ENCODE measurements at regions not wholly inside any gene's neighbourhood (a gene's known extent, or its start where the extent isn't known, plus 50 kb on each side); places are given as distances from the start of the nearest gene placed in this dataset.

- no peak overlapping the region for H3K4me3 ChIP-seq
- H3K27me3 ChIP-seq: peaks cover 17% of the 10 kb centered on the region
- no peaks in the 10 kb centered on the region for H3K9me3 ChIP-seq
- TF ChIP-seq CTCF (IDR thresholded peaks at IDR 0.05) (no peak), EP300 (IDR thresholded peaks at IDR 0.05) (no peak), POLR2A (IDR thresholded peaks at IDR 0.05) (no peak), POLR2AphosphoS5 (IDR thresholded peaks at IDR 0.05) (no peak)
- H3K36me3 ChIP-seq: no peaks in the 10 kb centered on the region
- 82 to 83% methylated on average over 2 to 3 of the region's 5 CpGs for WGBS, 2 donors (ENCODE audit: low coverage in 1 of 2)
- ATAC-seq: no peak
- H3K4me1 ChIP-seq: no peaks in the 10 kb centered on the region
- H3K27ac ChIP-seq: no peak overlapping the region
These were observed 215.0 kb downstream of the NXPE2 start for GRCh38 chr11:114893329-114893728.

- H3K27me3 ChIP-seq: peaks cover 5% of the 10 kb centered on the region
- no peak overlapping the region for H3K4me3 ChIP-seq
- TF ChIP-seq CTCF (IDR thresholded peaks at IDR 0.05) (no peak), POLR2AphosphoS5 (IDR thresholded peaks at IDR 0.05) (no peak)
- H3K36me3 ChIP-seq: no peaks in the 10 kb centered on the region
- peaks cover 0 to 25% (median 0%) of the 10 kb centered on the region in 3 donors for H3K9me3 ChIP-seq
- 34 to 73% methylated on average over 3 to 4 of the region's 4 CpGs for WGBS, 2 donors (ENCODE audit: low coverage in 1 of 2)
- ATAC-seq: no peak
- no peaks in the 10 kb centered on the region for H3K4me1 ChIP-seq
- H3K27ac ChIP-seq: no peak overlapping the region
These were observed 218.3 kb downstream of the NXPE2 start for GRCh38 chr11:114896594-114896993.

GRCh38 chr11:114909866-114910265, 231.5 kb downstream of the NXPE2 start:
- Histone ChIP-seq H3K9me3 (peaks cover 0 to 15% (median 0%) of the 10 kb centered on the region in 3 donors), H3K4me1 (no peaks in the 10 kb centered on the region), H3K27ac (no peak overlapping the region), H3K4me3 (no peak overlapping the region), H3K27me3 (no peaks in the 10 kb centered on the region), H3K36me3 (no peaks in the 10 kb centered on the region)
- WGBS, 2 donors (ENCODE audit: low coverage in 1 of 2): 0 to 40% methylated on average over 1 to 2 of the region's 3 CpGs
- TF ChIP-seq CTCF (IDR thresholded peaks at IDR 0.05) (no peak), EP300 (IDR thresholded peaks at IDR 0.05) (no peak), POLR2AphosphoS5 (IDR thresholded peaks at IDR 0.05) (no peak), POLR2A (IDR thresholded peaks at IDR 0.05) (no peak)
- ATAC-seq: no peak

- Histone ChIP-seq H3K9me3 (peaks cover 0 to 2% (median 0%) of the 10 kb centered on the region in 3 donors), H3K27me3 (peaks cover 5% of the 10 kb centered on the region), H3K4me3 (no peak overlapping the region), H3K36me3 (no peaks in the 10 kb centered on the region), H3K4me1 (no peaks in the 10 kb centered on the region), H3K27ac (no peak overlapping the region)
- TF ChIP-seq POLR2A (IDR thresholded peaks at IDR 0.05) (no peak), CTCF (IDR thresholded peaks at IDR 0.05) (no peak), POLR2AphosphoS5 (IDR thresholded peaks at IDR 0.05) (no peak), EP300 (IDR thresholded peaks at IDR 0.05) (no peak)
- no peak for ATAC-seq
- WGBS, 2 donors (ENCODE audit: low coverage in 1 of 2): 76 to 80% methylated on average over 4 of the region's 4 CpGs
These were observed 234.5 kb downstream of the NXPE2 start for GRCh38 chr11:114912826-114913225.

- WGBS, 2 donors (ENCODE audit: low coverage in 1 of 2): no CpG with 5 or more reads among the region's 1 CpG
- no peak for ATAC-seq
- TF ChIP-seq EP300 (IDR thresholded peaks at IDR 0.05) (no peak), POLR2A (IDR thresholded peaks at IDR 0.05) (no peak), CTCF (IDR thresholded peaks at IDR 0.05) (no peak), POLR2AphosphoS5 (IDR thresholded peaks at IDR 0.05) (no peak)
- Histone ChIP-seq H3K9me3 (no peaks in the 10 kb centered on the region), H3K27me3 (peaks cover 5% of the 10 kb centered on the region), H3K36me3 (no peaks in the 10 kb centered on the region), H3K4me3 (no peak overlapping the region), H3K27ac (no peak overlapping the region), H3K4me1 (no peaks in the 10 kb centered on the region)
These were observed 236.1 kb downstream of the NXPE2 start for GRCh38 chr11:114914231-114915005.
